ENCODE measurements at regions not wholly inside any gene's neighbourhood (a gene's known extent, or its start where the extent isn't known, plus 50 kb on each side); places are given as distances from the start of the nearest gene placed in this dataset.

DNA sequence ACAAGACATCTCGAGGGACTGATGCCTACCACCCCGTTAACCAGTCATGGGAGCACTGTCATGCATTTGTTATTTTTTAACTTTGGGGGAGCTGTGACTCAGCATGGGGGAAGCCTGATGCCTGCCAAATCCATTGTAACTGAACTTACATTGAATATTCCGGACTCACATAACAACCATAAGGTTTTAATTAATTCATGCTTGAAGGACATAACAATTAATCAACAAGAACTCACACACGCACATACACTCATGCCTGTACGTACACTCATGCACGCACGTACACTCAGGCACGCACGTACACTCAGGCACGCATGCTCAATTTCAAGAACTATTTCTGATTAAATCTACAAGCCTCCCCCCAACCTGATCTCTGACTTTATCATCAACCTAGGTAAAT is 1639.1 kb downstream of the SUCLG1 start:
- TF ChIP-seq SIN3A (IDR thresholded peaks at IDR 0.05; ENCODE audit: borderline replicate concordance, insufficient read depth, low read depth, low read length): no peak
- no peak for TF ChIP-seq CTCF (IDR thresholded peaks at IDR 0.05)
- TF ChIP-seq POLR2AphosphoS5 (IDR thresholded peaks at IDR 0.05; ENCODE audit: low read depth, low read length): no peak

All from Panc1 (cell line).